A549 (cell line): ENCODE measurements at regions not wholly inside any gene's neighbourhood (a gene's known extent, or its start where the extent isn't known, plus 50 kb on each side); places are given as distances from the start of the nearest gene placed in this dataset.

Experiments used
- EHF ChIP-seq: fragments of 250-450 bp; sonication (Bioruptor Pico); IDR thresholded peaks from 2 replicates; pipeline ENCODE4 v1.5.0; 2020; ENCODE audit warnings: mild to moderate bottlenecking
- FOSL2 ChIP-seq, 2 experiments: fragments of 450-650 bp in 1 of 2; fragments of >200 bp in 1 of 2; sonication (Bioruptor Twin) in 1 of 2; formaldehyde crosslinking; IDR thresholded peaks; 2 replicates each; pipeline versions ENCODE4 v1.5.0 to v1.6.1; 2016 to 2020; ENCODE audit warnings: mild to moderate bottlenecking in 1 of 2, moderate library complexity in 1 of 2
- HOXA7 ChIP-seq: fragments of 250-450 bp; sonication (Bioruptor Pico); IDR thresholded peaks from 2 replicates; pipeline ENCODE4 v1.5.0; 2020; ENCODE audit warnings: mild to moderate bottlenecking, moderate library complexity
- JUN ChIP-seq, 2 experiments: fragments of >200 bp; sonication (Bioruptor Twin); formaldehyde crosslinking; IDR thresholded peaks; 2 replicates in 1 of 2; 3 replicates in 1 of 2; pipeline ENCODE4 v1.6.1; 2016 to 2017
- JUNB ChIP-seq: fragments of >200 bp; sonication (Bioruptor Twin); formaldehyde crosslinking; IDR thresholded peaks from 2 replicates; pipeline ENCODE4 v1.6.1; 2016
- POLR2A ChIP-seq: IDR thresholded peaks from 2 replicates; pipeline ENCODE4 v1.6.1; 2012; ENCODE audit warnings: mild to moderate bottlenecking, low read length
- SMC3 ChIP-seq: fragments of >200 bp; sonication (Bioruptor Twin); formaldehyde crosslinking; IDR thresholded peaks from 3 replicates; pipeline ENCODE4 v1.6.1; 2018; ENCODE audit warnings: inconsistent platforms
- ZC3H11A ChIP-seq: fragments of 450-650 bp; IDR thresholded peaks from 2 replicates; pipeline ENCODE4 v1.6.1; 2014; ENCODE audit warnings: antibody characterized with exemption, mild to moderate bottlenecking
- TF ChIP-seq, protein P1 (sequence below): fragments of >200 bp; sonication (Bioruptor Twin); formaldehyde crosslinking; IDR thresholded peaks from 3 replicates; pipeline ENCODE4 v1.5.1; 2016
- TF ChIP-seq, protein P2 (sequence below): fragments of 450-650 bp; IDR thresholded peaks from 2 replicates; pipeline ENCODE4 v1.6.1; 2014; ENCODE audit warnings: antibody characterized with exemption

DNA sequence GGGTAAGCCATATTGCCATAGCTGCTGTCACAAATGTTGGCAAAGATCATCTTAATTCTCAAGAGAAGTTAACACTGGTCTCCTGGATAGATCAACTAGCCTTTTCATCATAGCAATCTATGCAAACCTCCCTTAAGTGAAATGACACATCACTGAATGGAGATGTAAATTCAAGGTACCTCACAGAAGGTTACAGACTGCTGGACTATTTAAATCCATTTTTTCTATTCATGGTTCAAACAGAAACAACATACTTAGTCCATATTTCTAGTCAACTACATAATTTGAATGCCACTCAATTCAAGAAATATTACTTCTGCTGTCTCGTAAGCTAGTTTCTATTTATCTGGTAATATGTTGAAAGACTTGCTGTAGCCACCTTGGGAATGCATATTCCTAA is 748.3 kb downstream of the C12orf50 start:
- TF ChIP-seq HOXA7 (CRISPR knock-in tag) (no peak), POLR2A (no peak), ZC3H11A (no peak), JUNB (no peak), FOSL2 (IDR thresholded peaks at IDR 0.05) (no peak), FOSL2 (CRISPR knock-in tag; IDR thresholded peaks at IDR 0.05) (no peak), JUN (IDR thresholded peaks at IDR 0.05) (no peak), SMC3 (no peak), EHF (no peak)
- TF ChIP-seq, protein P1, sequence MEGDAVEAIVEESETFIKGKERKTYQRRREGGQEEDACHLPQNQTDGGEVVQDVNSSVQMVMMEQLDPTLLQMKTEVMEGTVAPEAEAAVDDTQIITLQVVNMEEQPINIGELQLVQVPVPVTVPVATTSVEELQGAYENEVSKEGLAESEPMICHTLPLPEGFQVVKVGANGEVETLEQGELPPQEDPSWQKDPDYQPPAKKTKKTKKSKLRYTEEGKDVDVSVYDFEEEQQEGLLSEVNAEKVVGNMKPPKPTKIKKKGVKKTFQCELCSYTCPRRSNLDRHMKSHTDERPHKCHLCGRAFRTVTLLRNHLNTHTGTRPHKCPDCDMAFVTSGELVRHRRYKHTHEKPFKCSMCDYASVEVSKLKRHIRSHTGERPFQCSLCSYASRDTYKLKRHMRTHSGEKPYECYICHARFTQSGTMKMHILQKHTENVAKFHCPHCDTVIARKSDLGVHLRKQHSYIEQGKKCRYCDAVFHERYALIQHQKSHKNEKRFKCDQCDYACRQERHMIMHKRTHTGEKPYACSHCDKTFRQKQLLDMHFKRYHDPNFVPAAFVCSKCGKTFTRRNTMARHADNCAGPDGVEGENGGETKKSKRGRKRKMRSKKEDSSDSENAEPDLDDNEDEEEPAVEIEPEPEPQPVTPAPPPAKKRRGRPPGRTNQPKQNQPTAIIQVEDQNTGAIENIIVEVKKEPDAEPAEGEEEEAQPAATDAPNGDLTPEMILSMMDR, result no peak
- TF ChIP-seq, protein P2, sequence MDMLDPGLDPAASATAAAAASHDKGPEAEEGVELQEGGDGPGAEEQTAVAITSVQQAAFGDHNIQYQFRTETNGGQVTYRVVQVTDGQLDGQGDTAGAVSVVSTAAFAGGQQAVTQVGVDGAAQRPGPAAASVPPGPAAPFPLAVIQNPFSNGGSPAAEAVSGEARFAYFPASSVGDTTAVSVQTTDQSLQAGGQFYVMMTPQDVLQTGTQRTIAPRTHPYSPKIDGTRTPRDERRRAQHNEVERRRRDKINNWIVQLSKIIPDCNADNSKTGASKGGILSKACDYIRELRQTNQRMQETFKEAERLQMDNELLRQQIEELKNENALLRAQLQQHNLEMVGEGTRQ, result no peak
